Activated naive CD4-positive, alpha-beta T cell treated with anti-CD3 and anti-CD28 coated beads for 36 hours (primary cell): ENCODE measurements at regions not wholly inside any gene's neighbourhood (a gene's known extent, or its start where the extent isn't known, plus 50 kb on each side); places are given as distances from the start of the nearest gene placed in this dataset.
"Not testable (repeated sequence)": the region's sequence is repeated elsewhere in the genome, so short reads cannot be mapped to it uniquely, and the experiment has no call there.

Experiments used
- CTCF ChIA-PET: fragments of 350-600 bp; sonication (Branson Sonifier 250); formaldehyde crosslinking; loops from one replicate; lab custom pipeline; 2021; ENCODE audit warnings: antibody characterized with exemption; lab: Charles Lee
- DNase-seq: peaks from one replicate; pipeline ENCODE4 v3.0.0-alpha.2; 2020
- H3K27ac Mint-ChIP-seq: one replicate; pipeline ENCODE4 v1.8.0; 2021; ENCODE audit warnings: mild to moderate bottlenecking, mixed read lengths
- H3K27me3 Mint-ChIP-seq: one replicate; pipeline ENCODE4 v1.8.0; 2021; ENCODE audit warnings: low read depth, mixed read lengths
- H3K36me3 Mint-ChIP-seq: one replicate; pipeline ENCODE4 v1.8.0; 2021; ENCODE audit warnings: low read depth, mixed read lengths
- H3K4me1 Mint-ChIP-seq: one replicate; pipeline ENCODE4 v1.8.0; 2021; ENCODE audit warnings: low read depth, mixed read lengths
- H3K4me3 Mint-ChIP-seq: one replicate; pipeline ENCODE4 v1.8.0; 2021; ENCODE audit warnings: mild to moderate bottlenecking, moderate library complexity, mixed read lengths
- H3K9me3 Mint-ChIP-seq: one replicate; pipeline ENCODE4 v1.8.0; 2021; ENCODE audit warnings: mixed read lengths
- intact Hi-C: fragments of 100-400 bp; cut with micrococcal nuclease; formaldehyde crosslinking; loops from one replicate; pipeline ENCODE4 v1.15.1; 2023

GRCh38 chr17:45554479-45554878 lies 64.0 kb upstream of the PLEKHM1 start:
- intact Hi-C loops, DNase-seq, CTCF ChIA-PET, H3K27me3 Mint-ChIP-seq, H3K4me1 Mint-ChIP-seq, H3K9me3 Mint-ChIP-seq, H3K27ac Mint-ChIP-seq, H3K4me3 Mint-ChIP-seq, H3K36me3 Mint-ChIP-seq: not testable (repeated sequence)

GRCh38 chr17:45558821-45559220 lies 68.3 kb upstream of the PLEKHM1 start:
- CTCF ChIA-PET, result not testable (repeated sequence)

GRCh38 chr17:45562868-45563267 lies 72.3 kb upstream of the PLEKHM1 start:
- CTCF ChIA-PET, H3K27ac Mint-ChIP-seq, H3K4me1 Mint-ChIP-seq, intact Hi-C loops, H3K9me3 Mint-ChIP-seq, DNase-seq, H3K27me3 Mint-ChIP-seq, H3K36me3 Mint-ChIP-seq, H3K4me3 Mint-ChIP-seq: not testable (repeated sequence)

More at GRCh38 chr17:45558821-45559220, 68.3 kb upstream of the PLEKHM1 start:
- H3K4me1 Mint-ChIP-seq, H3K27ac Mint-ChIP-seq, H3K9me3 Mint-ChIP-seq, H3K27me3 Mint-ChIP-seq, H3K36me3 Mint-ChIP-seq, H3K4me3 Mint-ChIP-seq, DNase-seq, intact Hi-C loops: not testable (repeated sequence)

- H3K9me3 Mint-ChIP-seq, intact Hi-C loops, H3K27me3 Mint-ChIP-seq, DNase-seq, CTCF ChIA-PET, H3K36me3 Mint-ChIP-seq, H3K27ac Mint-ChIP-seq, H3K4me3 Mint-ChIP-seq, H3K4me1 Mint-ChIP-seq: not testable (repeated sequence)
Observed at GRCh38 chr17:45563283-45563682, 72.8 kb upstream of the PLEKHM1 start.

- DNase-seq, H3K4me1 Mint-ChIP-seq, H3K27ac Mint-ChIP-seq, H3K36me3 Mint-ChIP-seq, H3K27me3 Mint-ChIP-seq, intact Hi-C loops, H3K4me3 Mint-ChIP-seq, H3K9me3 Mint-ChIP-seq, CTCF ChIA-PET: not testable (repeated sequence)
Observed at GRCh38 chr17:45568275-45568674, 77.8 kb upstream of the PLEKHM1 start.

- H3K36me3 Mint-ChIP-seq, DNase-seq, H3K27ac Mint-ChIP-seq, intact Hi-C loops, CTCF ChIA-PET, H3K9me3 Mint-ChIP-seq, H3K4me3 Mint-ChIP-seq, H3K27me3 Mint-ChIP-seq: not testable (repeated sequence)
- H3K4me1 Mint-ChIP-seq, result peaks cover 39% of the 10 kb centered on the region
Observed at GRCh38 chr17:45573326-45573725, 82.8 kb upstream of the PLEKHM1 start.

- Mint-ChIP-seq H3K4me1 (peaks cover 44% of the 10 kb centered on the region), H3K4me3 (no peak overlapping the region), H3K36me3 (peaks cover 5% of the 10 kb centered on the region), H3K27ac (no peak overlapping the region), H3K27me3 (no peaks in the 10 kb centered on the region), H3K9me3 (no peaks in the 10 kb centered on the region)
- CTCF ChIA-PET, result no interaction called here
- intact Hi-C loops, result no loop called here
- no peak for DNase-seq
Observed at GRCh38 chr17:45573924-45574770, 83.6 kb upstream of the PLEKHM1 start.

- CTCF ChIA-PET, result no interaction called here
- Mint-ChIP-seq H3K27me3 (no peaks in the 10 kb centered on the region), H3K36me3 (peaks cover 5% of the 10 kb centered on the region), H3K9me3 (no peaks in the 10 kb centered on the region), H3K4me3 (no peak overlapping the region), H3K4me1 (peaks cover 55% of the 10 kb centered on the region), H3K27ac (no peak overlapping the region)
- no peak for DNase-seq
- intact Hi-C loops, result no loop called here
Observed at GRCh38 chr17:45575126-45575885, 84.8 kb upstream of the PLEKHM1 start.

GRCh38 chr17:45576527-45577307 lies 86.2 kb upstream of the PLEKHM1 start:
- H3K27me3 Mint-ChIP-seq, intact Hi-C loops, H3K36me3 Mint-ChIP-seq, DNase-seq, H3K4me3 Mint-ChIP-seq, H3K9me3 Mint-ChIP-seq, H3K27ac Mint-ChIP-seq, CTCF ChIA-PET: not testable (repeated sequence)
- H3K4me1 Mint-ChIP-seq, result peaks cover 66% of the 10 kb centered on the region

GRCh38 chr17:45577571-45578279 lies 87.2 kb upstream of the PLEKHM1 start:
- Mint-ChIP-seq H3K4me3 (no peak overlapping the region), H3K27ac (no peak overlapping the region), H3K9me3 (no peaks in the 10 kb centered on the region), H3K36me3 (peaks cover 11% of the 10 kb centered on the region), H3K27me3 (no peaks in the 10 kb centered on the region), H3K4me1 (peaks cover 76% of the 10 kb centered on the region)
- no peak for DNase-seq
- intact Hi-C loops, result no loop called here
- CTCF ChIA-PET, result interaction anchor here (0.8 kb wide), 1 partner anchor 712 kb away, joined by 4 read pairs; no protein-coding TSS in a partner anchor

GRCh38 chr17:45578516-45579455 lies 88.3 kb upstream of the PLEKHM1 start:
- Mint-ChIP-seq H3K27me3 (no peaks in the 10 kb centered on the region), H3K27ac (no peak overlapping the region), H3K36me3 (peaks cover 14% of the 10 kb centered on the region), H3K9me3 (no peaks in the 10 kb centered on the region), H3K4me3 (no peak overlapping the region), H3K4me1 (peaks cover 79% of the 10 kb centered on the region)
- CTCF ChIA-PET, result interaction anchor here (0.6 to 1.2 kb wide), 3 partner anchors 698 to 710 kb away, joined by 4 to 5 read pairs (median 4); no protein-coding TSS in a partner anchor
- no peak for DNase-seq
- intact Hi-C loops, result no loop called here
